ENCODE measurements at regions not wholly inside any gene's neighbourhood (a gene's known extent, or its start where the extent isn't known, plus 50 kb on each side); places are given as distances from the start of the nearest gene placed in this dataset.

GRCh38 chr14:85308531-85309300, 221.2 kb upstream of the FLRT2 start:
- no peak for DNase-seq (ENCODE audit: low read depth)

- no peak for DNase-seq (ENCODE audit: low read depth)
Measured at GRCh38 chr14:85310491-85311272, 219.3 kb upstream of the FLRT2 start.

DNA sequence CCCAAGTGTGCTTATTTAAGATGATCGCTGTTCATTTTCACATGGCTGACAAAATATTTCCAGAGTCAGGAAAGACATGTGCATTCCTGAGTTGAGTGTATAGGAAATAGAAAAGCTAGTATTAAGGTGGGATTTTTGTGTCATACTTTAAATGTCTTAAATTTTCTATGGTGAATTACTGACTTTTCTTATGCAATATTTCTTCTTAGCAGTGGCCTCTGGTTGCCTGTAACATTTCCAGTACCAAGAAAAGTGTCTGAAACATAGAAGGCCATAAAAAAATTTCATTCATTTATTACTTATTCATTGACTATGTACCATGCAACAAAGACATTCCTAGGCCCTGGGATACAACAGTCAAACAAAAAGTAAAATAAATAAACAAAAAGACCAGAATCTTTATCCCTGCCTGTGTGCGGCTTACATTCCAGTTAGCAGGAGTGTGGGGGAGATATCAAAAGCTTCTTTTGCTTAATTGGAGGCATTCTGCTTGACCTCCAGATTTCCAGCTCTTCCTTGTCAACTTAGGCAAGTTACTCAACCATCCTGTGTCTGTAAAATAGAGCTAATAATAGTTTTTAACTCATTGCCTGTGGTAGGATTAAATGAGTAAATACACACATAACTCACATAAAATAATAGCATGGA, 216.3 kb upstream of the FLRT2 start:
- DNase-seq (ENCODE audit: low read depth) = no peak

GRCh38 chr14:85315290-85315689, 214.7 kb upstream of the FLRT2 start:
- no peak for DNase-seq (ENCODE audit: low read depth)

- DNase-seq (ENCODE audit: low read depth) = no peak
Measured at GRCh38 chr14:85315733-85316290, 214.1 kb upstream of the FLRT2 start.

DNA sequence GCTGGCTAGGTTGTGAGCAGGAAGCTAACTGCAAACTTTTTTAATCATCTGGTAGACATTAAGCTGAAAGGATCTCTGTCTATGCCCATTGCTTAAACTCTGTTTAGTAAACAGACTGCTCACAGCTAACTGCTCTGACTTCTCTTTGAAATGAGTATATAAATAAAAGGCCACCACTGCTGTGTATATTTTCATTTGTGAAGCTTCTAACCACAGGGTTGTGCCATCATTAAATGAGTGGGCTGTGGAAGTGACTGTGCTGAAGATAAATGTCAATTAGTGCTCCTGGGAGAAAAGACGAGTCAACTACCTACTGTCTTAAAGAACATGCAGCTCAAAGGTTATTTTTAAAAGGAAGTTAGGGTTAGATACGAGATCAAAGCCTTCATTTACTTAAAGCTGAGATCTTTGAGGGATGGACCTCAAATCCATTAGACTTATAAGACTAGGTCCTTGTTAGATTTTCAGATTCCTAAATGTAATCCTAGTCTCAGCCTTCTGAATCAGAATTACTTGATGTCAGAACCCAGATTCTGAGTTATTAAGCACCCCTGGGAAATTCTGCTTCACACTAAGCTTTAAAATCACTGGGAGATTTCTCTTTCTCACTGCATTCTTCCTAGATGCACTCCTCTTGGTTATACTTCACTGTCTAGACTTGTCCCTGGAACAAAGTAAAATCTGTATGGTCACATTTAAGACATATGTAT, 213.1 kb upstream of the FLRT2 start:
- no peak for DNase-seq (ENCODE audit: low read depth)

GRCh38 chr14:85317491-85318021, 212.4 kb upstream of the FLRT2 start:
- DNase-seq (ENCODE audit: low read depth) = no peak

DNA sequence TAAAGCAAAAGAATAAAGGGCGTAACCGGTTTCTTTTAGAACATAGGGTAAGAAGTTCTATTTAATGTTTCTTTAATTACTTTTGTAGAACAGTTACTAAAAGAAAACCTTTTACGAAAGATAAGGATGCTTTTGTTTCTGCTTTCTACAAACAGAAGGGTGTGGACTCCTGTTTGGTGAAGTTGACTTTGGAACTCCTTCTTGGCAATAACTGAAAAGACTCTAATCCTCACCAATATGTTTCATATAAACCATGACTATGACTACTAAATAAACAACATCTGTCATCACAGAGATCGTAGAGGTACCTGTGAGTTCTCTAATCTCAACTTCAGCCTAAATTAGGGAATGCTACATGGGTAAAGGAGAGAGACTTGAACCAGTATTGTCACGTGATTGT, 210.8 kb upstream of the FLRT2 start:
- DNase-seq (ENCODE audit: low read depth) = no peak

GRCh38 chr14:85319998-85320630, 209.8 kb upstream of the FLRT2 start:
- DNase-seq (ENCODE audit: low read depth) = no peak

DNA sequence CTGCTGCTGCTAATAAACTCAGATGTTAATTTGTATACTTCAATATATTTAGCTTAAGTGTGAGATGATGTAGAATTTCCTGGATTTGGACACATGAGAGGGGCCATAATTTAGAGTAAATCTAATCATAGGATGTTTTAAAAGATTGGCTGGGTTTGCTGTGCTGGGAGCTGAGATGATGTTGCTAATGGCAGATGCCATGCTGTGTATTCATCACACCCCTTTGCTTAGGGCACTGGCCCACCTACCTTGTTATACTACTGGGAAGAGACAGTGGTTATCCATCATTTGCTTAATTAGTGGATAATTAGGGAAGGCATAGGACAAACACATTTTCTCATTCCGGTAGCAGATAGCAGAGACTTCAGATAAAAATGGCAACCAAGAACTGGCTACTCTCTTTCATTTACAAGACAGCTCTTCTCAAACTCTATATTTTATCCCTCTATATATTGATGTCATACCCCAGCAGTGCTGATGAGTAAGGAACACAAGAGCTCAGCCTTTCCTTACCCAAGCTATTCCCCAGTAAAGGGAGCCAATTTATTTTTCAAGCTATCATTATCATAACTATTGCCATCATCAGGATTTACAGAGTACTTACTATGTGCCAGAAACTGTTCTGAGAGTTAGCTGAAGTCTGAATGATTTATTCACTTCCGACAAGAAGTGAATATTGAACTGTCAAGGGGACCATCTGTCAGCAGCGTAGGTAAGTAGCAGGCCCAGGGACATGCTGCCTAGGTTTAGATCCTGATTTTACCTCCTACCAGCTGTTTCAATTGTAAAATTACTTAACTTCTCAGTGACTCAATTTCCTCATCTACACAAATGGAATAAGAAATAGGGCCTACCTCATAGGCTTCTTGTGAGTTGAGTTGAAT, 204.6 kb upstream of the FLRT2 start:
- no peak for DNase-seq (ENCODE audit: low read depth)

DNA sequence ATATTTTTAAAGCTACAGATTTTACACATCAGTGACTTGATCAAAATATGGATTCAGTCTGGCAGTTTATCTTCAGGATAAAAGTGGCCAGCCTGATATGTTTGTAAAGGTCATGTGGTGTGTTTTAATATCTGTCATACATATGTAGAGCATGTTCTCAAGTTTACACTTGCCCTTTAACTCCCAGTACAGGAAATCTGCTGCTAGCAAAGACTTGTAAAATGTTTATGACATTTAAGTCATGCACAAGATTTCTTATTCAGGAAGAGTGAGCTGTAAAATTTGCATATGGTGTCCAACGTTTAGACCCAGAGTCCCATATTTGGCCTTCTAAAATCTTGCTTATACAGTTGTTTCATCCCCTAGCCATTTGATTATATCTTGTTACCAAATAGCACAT, 197.5 kb upstream of the FLRT2 start:
- no peak for DNase-seq (ENCODE audit: low read depth)

GRCh38 chr14:85333313-85333712, 196.6 kb upstream of the FLRT2 start:
- DNase-seq (ENCODE audit: low read depth) = peak; percentile 13

- no peak for DNase-seq (ENCODE audit: low read depth)
Measured at GRCh38 chr14:85333841-85334240, 196.1 kb upstream of the FLRT2 start.

DNA sequence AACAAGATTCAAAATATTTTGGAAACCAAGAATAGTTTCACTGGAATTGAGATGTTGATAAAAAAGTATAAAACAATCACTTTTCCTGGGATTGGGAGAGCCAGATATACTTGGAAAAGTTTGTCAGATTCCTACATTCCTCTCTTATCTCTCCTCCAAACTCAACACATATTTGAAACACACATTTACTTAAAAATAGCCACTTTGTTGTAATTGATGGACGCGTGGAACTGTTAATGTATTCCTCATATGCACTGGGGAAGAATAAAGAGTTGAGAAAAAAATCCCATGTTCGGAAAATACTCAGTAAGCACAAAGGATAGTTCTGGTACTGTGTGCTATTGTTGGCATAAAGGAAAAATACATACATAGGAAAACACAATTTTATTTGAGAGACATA, 195.6 kb upstream of the FLRT2 start:
- no peak for DNase-seq (ENCODE audit: low read depth)

DNA sequence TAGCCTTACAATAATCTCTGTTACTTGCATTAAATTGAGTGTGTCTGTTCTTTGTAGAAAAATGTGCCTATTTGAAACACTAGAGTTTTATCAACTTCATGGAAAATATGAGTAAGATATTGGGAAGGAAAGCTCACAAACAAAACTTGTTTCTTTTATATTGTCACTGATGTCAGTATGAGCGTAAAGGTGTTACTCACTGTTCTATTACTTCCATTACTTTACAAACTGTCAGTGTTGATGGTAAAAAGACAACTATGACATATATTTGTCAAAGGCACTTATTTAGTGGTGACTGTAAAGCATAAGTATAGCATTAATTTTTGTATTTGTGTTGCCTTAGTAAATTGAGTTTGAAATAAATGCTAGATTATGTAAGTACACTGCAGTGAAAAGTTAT, 193.7 kb upstream of the FLRT2 start:
- no peak for DNase-seq (ENCODE audit: low read depth)

DNA sequence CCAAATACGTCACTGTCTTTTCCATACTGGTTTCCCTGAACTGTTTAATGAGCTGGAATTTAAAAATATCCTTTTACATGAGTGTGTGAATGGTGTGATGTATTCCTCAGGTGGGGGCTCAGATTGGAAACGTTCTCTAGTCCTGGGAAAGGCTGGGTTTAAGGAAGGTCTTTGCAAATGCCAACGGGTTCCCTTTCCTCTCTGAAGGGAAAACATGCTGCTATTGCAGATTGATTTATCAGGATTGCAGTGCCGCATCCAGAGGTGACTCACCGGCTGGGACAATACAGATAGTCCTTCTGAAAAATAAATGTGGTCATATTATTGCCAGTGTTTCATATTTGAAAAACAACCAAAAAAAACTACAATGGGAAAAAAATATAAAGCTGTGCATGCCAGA, 193.1 kb upstream of the FLRT2 start:
- no peak for DNase-seq (ENCODE audit: low read depth)

DNA sequence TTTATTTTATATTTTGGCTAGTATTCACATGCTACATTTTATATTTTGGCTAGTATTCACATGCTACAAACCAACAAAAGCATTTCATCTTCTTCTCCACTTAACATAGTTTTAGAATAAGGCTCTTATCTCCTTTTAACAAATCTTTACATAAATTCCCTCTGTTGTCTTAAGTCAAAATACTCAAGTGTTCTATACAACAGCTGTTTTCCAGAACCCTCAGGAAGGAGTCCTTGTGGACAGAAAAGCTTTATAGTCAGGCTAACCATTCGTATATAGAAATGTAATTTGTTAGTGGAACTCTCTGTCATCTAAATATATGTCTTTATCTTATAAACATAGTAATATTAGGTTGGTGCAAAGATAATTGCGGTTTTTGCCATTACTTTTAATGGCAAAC, 191.0 kb upstream of the FLRT2 start:
- DNase-seq (ENCODE audit: low read depth) = no peak

- DNase-seq (ENCODE audit: low read depth) = no peak
Measured at GRCh38 chr14:85342858-85343607, 186.9 kb upstream of the FLRT2 start.

GRCh38 chr14:85344171-85344570, 185.8 kb upstream of the FLRT2 start:
- no peak for DNase-seq (ENCODE audit: low read depth)

Measured in Daoy (cell line).